ENCODE measurements at regions not wholly inside any gene's neighbourhood (a gene's known extent, or its start where the extent isn't known, plus 50 kb on each side); places are given as distances from the start of the nearest gene placed in this dataset.

DNA sequence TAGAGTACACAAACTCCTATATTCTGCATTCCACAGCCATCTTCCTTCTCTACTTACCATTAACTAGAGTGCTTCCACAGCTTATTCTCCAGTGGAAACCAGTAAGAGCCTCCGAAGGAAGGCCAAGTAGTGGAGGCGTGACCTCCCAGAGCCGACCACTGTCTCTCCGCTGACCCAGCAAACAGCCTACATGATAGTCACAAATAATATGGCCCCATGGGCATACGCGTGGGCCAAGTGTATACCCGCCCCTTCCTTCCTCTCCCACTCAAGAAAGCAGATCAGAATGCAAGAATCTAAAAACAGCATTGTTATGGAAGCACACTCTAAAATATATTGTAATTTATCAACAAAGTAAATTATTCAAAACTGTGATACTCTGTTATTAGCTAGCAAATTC, 526.6 kb upstream of the JARID2 start:
- no peak for TF ChIP-seq POLR2A (IDR thresholded peaks at IDR 0.05)
- TF ChIP-seq, protein P1, sequence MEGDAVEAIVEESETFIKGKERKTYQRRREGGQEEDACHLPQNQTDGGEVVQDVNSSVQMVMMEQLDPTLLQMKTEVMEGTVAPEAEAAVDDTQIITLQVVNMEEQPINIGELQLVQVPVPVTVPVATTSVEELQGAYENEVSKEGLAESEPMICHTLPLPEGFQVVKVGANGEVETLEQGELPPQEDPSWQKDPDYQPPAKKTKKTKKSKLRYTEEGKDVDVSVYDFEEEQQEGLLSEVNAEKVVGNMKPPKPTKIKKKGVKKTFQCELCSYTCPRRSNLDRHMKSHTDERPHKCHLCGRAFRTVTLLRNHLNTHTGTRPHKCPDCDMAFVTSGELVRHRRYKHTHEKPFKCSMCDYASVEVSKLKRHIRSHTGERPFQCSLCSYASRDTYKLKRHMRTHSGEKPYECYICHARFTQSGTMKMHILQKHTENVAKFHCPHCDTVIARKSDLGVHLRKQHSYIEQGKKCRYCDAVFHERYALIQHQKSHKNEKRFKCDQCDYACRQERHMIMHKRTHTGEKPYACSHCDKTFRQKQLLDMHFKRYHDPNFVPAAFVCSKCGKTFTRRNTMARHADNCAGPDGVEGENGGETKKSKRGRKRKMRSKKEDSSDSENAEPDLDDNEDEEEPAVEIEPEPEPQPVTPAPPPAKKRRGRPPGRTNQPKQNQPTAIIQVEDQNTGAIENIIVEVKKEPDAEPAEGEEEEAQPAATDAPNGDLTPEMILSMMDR (IDR thresholded peaks at IDR 0.05), result no peak
